ENCODE measurements at regions not wholly inside any gene's neighbourhood (a gene's known extent, or its start where the extent isn't known, plus 50 kb on each side); places are given as distances from the start of the nearest gene placed in this dataset.

DNA sequence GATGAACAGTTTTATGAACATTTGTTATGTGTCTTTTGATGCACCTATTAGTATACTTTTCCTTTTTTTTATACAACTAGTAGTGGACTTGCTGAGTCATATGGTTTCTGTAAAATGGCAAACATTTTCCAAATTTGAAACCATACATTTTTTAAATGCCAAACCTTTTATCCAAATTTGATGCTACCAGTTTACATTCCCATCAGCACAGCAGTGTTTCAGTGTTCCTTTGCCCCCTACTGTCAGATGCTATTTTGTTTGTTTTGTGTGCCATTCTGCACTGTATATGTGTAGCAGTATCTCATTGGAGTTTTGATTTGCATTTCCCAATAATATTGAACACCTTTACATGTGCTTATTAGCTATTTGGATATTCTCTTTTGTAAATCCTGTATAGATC lies 219.4 kb downstream of the TANC2 start:
- DNase-seq = no peak
- Histone ChIP-seq H3T11ph (ENCODE audit: low read length) (no peak overlapping the region), H3K4ac (ENCODE audit: low read depth, low read length) (no peak overlapping the region), H3K4me2 (ENCODE audit: insufficient read depth, insufficient read length, low read length) (no peak overlapping the region), H2BK5ac (ENCODE audit: insufficient read length, low read length) (no peak overlapping the region), H4K20me1 (ENCODE audit: control insufficient read depth, insufficient read depth, insufficient read length) (no peaks in the 10 kb centered on the region), H3K27me3 (ENCODE audit: insufficient read depth, low read length) (no peaks in the 10 kb centered on the region), H2BK120ac (ENCODE audit: low read depth, low read length, poor library complexity, severe bottlenecking) (no peak overlapping the region), H2AFZ (ENCODE audit: low read length) (no peak overlapping the region), H4K5ac (ENCODE audit: insufficient read length, low read depth, low read length) (no peak overlapping the region), H3K23me2 (ENCODE audit: insufficient read length, low read depth, low read length, poor library complexity, severe bottlenecking) (no peaks in the 10 kb centered on the region), H3K9me3 (ENCODE audit: control insufficient read depth, low read depth, low read length) (no peaks in the 10 kb centered on the region), H4K8ac (replicated peaks; ENCODE audit: insufficient read length, low read depth, low read length) (no peak overlapping the region), H2BK12ac (ENCODE audit: insufficient read length, low read depth, low read length) (no peak overlapping the region), H3K79me2 (ENCODE audit: insufficient read depth, low read length) (no peaks in the 10 kb centered on the region), H3K79me1 (ENCODE audit: insufficient read depth, low read depth, low read length, poor library complexity, severe bottlenecking) (no peaks in the 10 kb centered on the region), H3K18ac (ENCODE audit: insufficient read length, low read depth, low read length) (no peak overlapping the region), H2AK5ac (ENCODE audit: insufficient read length, low read length) (no peak overlapping the region), H2BK20ac (ENCODE audit: low read depth, low read length, poor library complexity, severe bottlenecking) (no peak overlapping the region), H3K14ac (ENCODE audit: insufficient read depth, low read length) (no peak overlapping the region), H3K9ac (ENCODE audit: extremely low read depth, insufficient read length, low read length) (no peak overlapping the region), H3K23ac (ENCODE audit: insufficient read length, low read depth, low read length) (no peak overlapping the region), H3K4me1 (ENCODE audit: insufficient read depth, low read length) (0 out of 2 replicates have a peak, but pooled peaks cover 2% of the 10 kb centered on the region), H3K27ac (ENCODE audit: insufficient read length, low read depth, low read length) (no peak overlapping the region), H2BK15ac (ENCODE audit: low read depth, low read length) (no peak overlapping the region), H4K91ac (ENCODE audit: insufficient read length, low read depth, low read length) (no peak overlapping the region), H3K56ac (ENCODE audit: insufficient read length, low read depth, low read length) (no peak overlapping the region)
- Mint-ChIP-seq H3K4me3 (no peak overlapping the region), H3K27me3 (ENCODE audit: low read depth) (no peaks in the 10 kb centered on the region), H3K27ac (no peak overlapping the region), H3K9me3 (no peaks in the 10 kb centered on the region), H3K4me1 (peaks cover 6 to 7% of the 10 kb centered on the region in 2 experiments; a peak in 3 of 4 replicates), H3K36me3 (ENCODE audit: insufficient read depth in 1 of 3, low read depth in 3 of 3) (peaks cover 0 to 4% (median 3%) of the 10 kb centered on the region in 3 experiments; a peak in 2 of 7 replicates)
- TF ChIP-seq CTCF (conservative IDR thresholded peaks at IDR 0.05) = no peak
